SK-N-SH (cell line): ENCODE measurements at regions not wholly inside any gene's neighbourhood (a gene's known extent, or its start where the extent isn't known, plus 50 kb on each side); places are given as distances from the start of the nearest gene placed in this dataset.
"Not testable (repeated sequence)": the region's sequence is repeated elsewhere in the genome, so short reads cannot be mapped to it uniquely, and the experiment has no call there.

Source experiments
- CHD2 ChIP-seq: fragments of 150-350 bp; IDR thresholded peaks from 2 replicates; pipeline ENCODE4 v1.6.1; 2018; ENCODE audit warnings: low read length; ENCODE audit not compliant: partially characterized antibody
- ELF1 ChIP-seq: IDR thresholded peaks from 2 replicates; pipeline ENCODE4 v1.4.0; 2012
- MEF2A ChIP-seq: IDR thresholded peaks from 2 replicates; pipeline ENCODE4 v1.4.0; 2012; ENCODE audit warnings: low read depth, borderline replicate concordance
- MXI1 ChIP-seq: IDR thresholded peaks from 2 replicates; pipeline ENCODE4 v1.6.1; 2012; ENCODE audit warnings: mild to moderate bottlenecking, low read depth, low read length, improper control_type of control experiment
- POLR2AphosphoS5 ChIP-seq: IDR thresholded peaks from 2 replicates; pipeline ENCODE4 v1.6.1; 2012; ENCODE audit warnings: low read depth, low read length
- SIN3A ChIP-seq: IDR thresholded peaks from 2 replicates; pipeline ENCODE4 v1.6.1; 2012; ENCODE audit warnings: low read depth, mild to moderate bottlenecking, low read length, moderate library complexity, borderline replicate concordance
- SMC3 ChIP-seq: IDR thresholded peaks from 2 replicates; pipeline ENCODE4 v1.6.1; 2012; ENCODE audit warnings: low read depth, low read length, improper control_type of control experiment
- TCF12 ChIP-seq: IDR thresholded peaks from 2 replicates; pipeline ENCODE4 v1.4.0; 2012
- TF ChIP-seq, protein P1 (sequence below): IDR thresholded peaks from 2 replicates; pipeline ENCODE4 v1.4.0; 2012; ENCODE audit warnings: low read depth, borderline replicate concordance
- TF ChIP-seq, protein P2 (sequence below): fragments of 200-600 bp; sonication (generic); IDR thresholded peaks from 2 replicates; pipeline ENCODE4 v1.6.1; 2017; ENCODE audit warnings: antibody characterized with exemption, mild to moderate bottlenecking, moderate library complexity
- TF ChIP-seq, protein P3 (sequence below): fragments of 150-350 bp; IDR thresholded peaks from 2 replicates; pipeline ENCODE4 v1.6.1; 2017; ENCODE audit warnings: antibody characterized with exemption, low read length, low read depth, borderline replicate concordance

DNA sequence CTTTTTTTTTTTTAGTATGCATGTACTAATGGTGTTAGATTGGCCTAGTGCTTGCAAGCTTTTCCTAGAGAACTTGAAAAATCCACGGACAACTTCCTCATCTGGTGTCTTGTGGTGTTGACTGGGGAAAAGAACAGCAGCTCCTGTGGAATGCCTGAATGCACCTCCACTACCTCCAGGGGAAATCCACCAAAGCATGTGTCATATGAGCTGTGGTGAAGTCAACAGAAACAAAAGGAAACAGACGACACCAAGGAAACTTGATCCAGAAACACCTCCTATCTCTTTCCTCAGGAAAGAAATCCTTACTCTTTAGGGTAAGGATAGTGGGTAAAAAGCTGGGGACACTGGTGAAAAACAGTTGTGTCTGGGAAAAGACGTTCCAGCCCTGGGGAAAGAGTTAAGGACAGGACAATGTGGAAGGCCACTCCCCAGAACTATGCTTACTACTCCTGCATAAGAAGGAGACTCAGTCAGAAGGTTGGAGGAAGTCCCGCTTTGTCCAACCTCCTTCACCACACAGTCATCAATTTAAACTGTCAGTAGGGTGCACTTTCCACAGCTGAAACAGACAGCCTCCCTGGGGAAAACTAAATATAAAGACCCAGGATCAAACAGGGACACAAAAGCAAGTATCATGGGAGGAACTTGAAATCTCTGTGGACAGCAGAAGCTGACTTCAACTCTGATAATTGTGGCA is 468.8 kb downstream of the TMEM121 start:
- not testable (repeated sequence) for TF ChIP-seq CHD2, POLR2AphosphoS5, MXI1, TCF12, SMC3, ELF1, MEF2A, SIN3A
- TF ChIP-seq, protein P1, sequence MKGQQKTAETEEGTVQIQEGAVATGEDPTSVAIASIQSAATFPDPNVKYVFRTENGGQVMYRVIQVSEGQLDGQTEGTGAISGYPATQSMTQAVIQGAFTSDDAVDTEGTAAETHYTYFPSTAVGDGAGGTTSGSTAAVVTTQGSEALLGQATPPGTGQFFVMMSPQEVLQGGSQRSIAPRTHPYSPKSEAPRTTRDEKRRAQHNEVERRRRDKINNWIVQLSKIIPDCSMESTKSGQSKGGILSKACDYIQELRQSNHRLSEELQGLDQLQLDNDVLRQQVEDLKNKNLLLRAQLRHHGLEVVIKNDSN, result not testable (repeated sequence)
- TF ChIP-seq, protein P2, sequence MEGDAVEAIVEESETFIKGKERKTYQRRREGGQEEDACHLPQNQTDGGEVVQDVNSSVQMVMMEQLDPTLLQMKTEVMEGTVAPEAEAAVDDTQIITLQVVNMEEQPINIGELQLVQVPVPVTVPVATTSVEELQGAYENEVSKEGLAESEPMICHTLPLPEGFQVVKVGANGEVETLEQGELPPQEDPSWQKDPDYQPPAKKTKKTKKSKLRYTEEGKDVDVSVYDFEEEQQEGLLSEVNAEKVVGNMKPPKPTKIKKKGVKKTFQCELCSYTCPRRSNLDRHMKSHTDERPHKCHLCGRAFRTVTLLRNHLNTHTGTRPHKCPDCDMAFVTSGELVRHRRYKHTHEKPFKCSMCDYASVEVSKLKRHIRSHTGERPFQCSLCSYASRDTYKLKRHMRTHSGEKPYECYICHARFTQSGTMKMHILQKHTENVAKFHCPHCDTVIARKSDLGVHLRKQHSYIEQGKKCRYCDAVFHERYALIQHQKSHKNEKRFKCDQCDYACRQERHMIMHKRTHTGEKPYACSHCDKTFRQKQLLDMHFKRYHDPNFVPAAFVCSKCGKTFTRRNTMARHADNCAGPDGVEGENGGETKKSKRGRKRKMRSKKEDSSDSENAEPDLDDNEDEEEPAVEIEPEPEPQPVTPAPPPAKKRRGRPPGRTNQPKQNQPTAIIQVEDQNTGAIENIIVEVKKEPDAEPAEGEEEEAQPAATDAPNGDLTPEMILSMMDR, result not testable (repeated sequence)
- TF ChIP-seq, protein P3, sequence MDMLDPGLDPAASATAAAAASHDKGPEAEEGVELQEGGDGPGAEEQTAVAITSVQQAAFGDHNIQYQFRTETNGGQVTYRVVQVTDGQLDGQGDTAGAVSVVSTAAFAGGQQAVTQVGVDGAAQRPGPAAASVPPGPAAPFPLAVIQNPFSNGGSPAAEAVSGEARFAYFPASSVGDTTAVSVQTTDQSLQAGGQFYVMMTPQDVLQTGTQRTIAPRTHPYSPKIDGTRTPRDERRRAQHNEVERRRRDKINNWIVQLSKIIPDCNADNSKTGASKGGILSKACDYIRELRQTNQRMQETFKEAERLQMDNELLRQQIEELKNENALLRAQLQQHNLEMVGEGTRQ, result not testable (repeated sequence)
